T-helper 2 cell treated with Interferon-gamma antibody and Interleukin-4, amounts not matched to agents 100 ng/mL and 5 ng/mL, for 36 hours (primary cell): ENCODE measurements at regions not wholly inside any gene's neighbourhood (a gene's known extent, or its start where the extent isn't known, plus 50 kb on each side); places are given as distances from the start of the nearest gene placed in this dataset.

Experiments
- intact Hi-C: fragments of 100-400 bp; cut with micrococcal nuclease; formaldehyde crosslinking; loops from one replicate; pipeline ENCODE4 v1.15.1; 2023

GRCh38 chr14:95466506-95466905 lies 49.9 kb downstream of the SYNE3 start:
- intact Hi-C loops, result no loop called here

GRCh38 chr14:95465936-95466335 lies 50.5 kb downstream of the SYNE3 start:
- intact Hi-C loops, result no loop called here

- intact Hi-C loops, result no loop called here
Observed at GRCh38 chr14:95465358-95465757, 51.1 kb downstream of the SYNE3 start.

GRCh38 chr14:95464514-95464913 lies 51.9 kb downstream of the SYNE3 start:
- intact Hi-C loops, result no loop called here

GRCh38 chr14:95464103-95464502 lies 52.3 kb downstream of the SYNE3 start:
- intact Hi-C loops, result no loop called here

- intact Hi-C loops, result loop anchor here (1.0 kb wide), 1 partner anchor 64 kb away; no protein-coding TSS in a partner anchor
Observed at GRCh38 chr14:95463171-95463901, 53.1 kb downstream of the SYNE3 start.

GRCh38 chr14:95462491-95462890 lies 54.0 kb downstream of the SYNE3 start:
- intact Hi-C loops, result no loop called here

- intact Hi-C loops, result no loop called here
Observed at GRCh38 chr14:95460647-95461478, 55.6 kb downstream of the SYNE3 start.

- intact Hi-C loops, result no loop called here
Observed at GRCh38 chr14:95458906-95459305, 57.5 kb downstream of the SYNE3 start.

- intact Hi-C loops, result no loop called here
Observed at GRCh38 chr14:95458459-95458858, 58.0 kb downstream of the SYNE3 start.

GRCh38 chr14:95456281-95456680 lies 60.2 kb downstream of the SYNE3 start:
- intact Hi-C loops, result no loop called here

- intact Hi-C loops, result no loop called here
Observed at GRCh38 chr14:95455246-95455645, 61.2 kb downstream of the SYNE3 start.

- intact Hi-C loops, result no loop called here
Observed at GRCh38 chr14:95453713-95453980, 62.8 kb downstream of the SYNE3 start.

- intact Hi-C loops, result no loop called here
Observed at GRCh38 chr14:95452893-95453712, 63.3 kb downstream of the SYNE3 start.

- intact Hi-C loops, result no loop called here
Observed at GRCh38 chr14:95452176-95452892, 64.1 kb downstream of the SYNE3 start.

- intact Hi-C loops, result no loop called here
Observed at GRCh38 chr14:95449131-95449530, 67.3 kb downstream of the SYNE3 start.

GRCh38 chr14:95446470-95446869 lies 70.0 kb downstream of the SYNE3 start:
- intact Hi-C loops, result no loop called here

- intact Hi-C loops, result no loop called here
Observed at GRCh38 chr14:95445676-95446075, 70.8 kb downstream of the SYNE3 start.

GRCh38 chr14:95445161-95445560 lies 71.3 kb downstream of the SYNE3 start:
- intact Hi-C loops, result no loop called here

GRCh38 chr14:95444132-95445129 lies 72.0 kb downstream of the SYNE3 start:
- intact Hi-C loops, result no loop called here
